VCaP (cell line): ENCODE measurements at regions not wholly inside any gene's neighbourhood (a gene's known extent, or its start where the extent isn't known, plus 50 kb on each side); places are given as distances from the start of the nearest gene placed in this dataset.

Experiments
- H3K27ac ChIP-seq: fragments of 450-650 bp; 2 replicates; pipeline ENCODE4 v1.5.1; 2017
- TF ChIP-seq, protein P1 (sequence below): fragments of 450-650 bp; conservative IDR thresholded peaks from 2 replicates; pipeline ENCODE4 v1.5.1; 2017; ENCODE audit warnings: mild to moderate bottlenecking, moderate library complexity

- no peak overlapping the region for H3K27ac ChIP-seq
- TF ChIP-seq, protein P1, sequence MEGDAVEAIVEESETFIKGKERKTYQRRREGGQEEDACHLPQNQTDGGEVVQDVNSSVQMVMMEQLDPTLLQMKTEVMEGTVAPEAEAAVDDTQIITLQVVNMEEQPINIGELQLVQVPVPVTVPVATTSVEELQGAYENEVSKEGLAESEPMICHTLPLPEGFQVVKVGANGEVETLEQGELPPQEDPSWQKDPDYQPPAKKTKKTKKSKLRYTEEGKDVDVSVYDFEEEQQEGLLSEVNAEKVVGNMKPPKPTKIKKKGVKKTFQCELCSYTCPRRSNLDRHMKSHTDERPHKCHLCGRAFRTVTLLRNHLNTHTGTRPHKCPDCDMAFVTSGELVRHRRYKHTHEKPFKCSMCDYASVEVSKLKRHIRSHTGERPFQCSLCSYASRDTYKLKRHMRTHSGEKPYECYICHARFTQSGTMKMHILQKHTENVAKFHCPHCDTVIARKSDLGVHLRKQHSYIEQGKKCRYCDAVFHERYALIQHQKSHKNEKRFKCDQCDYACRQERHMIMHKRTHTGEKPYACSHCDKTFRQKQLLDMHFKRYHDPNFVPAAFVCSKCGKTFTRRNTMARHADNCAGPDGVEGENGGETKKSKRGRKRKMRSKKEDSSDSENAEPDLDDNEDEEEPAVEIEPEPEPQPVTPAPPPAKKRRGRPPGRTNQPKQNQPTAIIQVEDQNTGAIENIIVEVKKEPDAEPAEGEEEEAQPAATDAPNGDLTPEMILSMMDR: no peak
These were observed 189.2 kb downstream of the URI1 start for GRCh38 chr19:30131246-30131645.

- TF ChIP-seq, protein P1: no peak
These were observed 189.8 kb downstream of the URI1 start for GRCh38 chr19:30131722-30132291.

GRCh38 chr19:30132343-30133075 lies 190.5 kb downstream of the URI1 start:
- H3K27ac ChIP-seq: no peak overlapping the region
- TF ChIP-seq, protein P1: no peak

More at GRCh38 chr19:30131722-30132291, 189.8 kb downstream of the URI1 start:
- no peak overlapping the region for H3K27ac ChIP-seq

DNA sequence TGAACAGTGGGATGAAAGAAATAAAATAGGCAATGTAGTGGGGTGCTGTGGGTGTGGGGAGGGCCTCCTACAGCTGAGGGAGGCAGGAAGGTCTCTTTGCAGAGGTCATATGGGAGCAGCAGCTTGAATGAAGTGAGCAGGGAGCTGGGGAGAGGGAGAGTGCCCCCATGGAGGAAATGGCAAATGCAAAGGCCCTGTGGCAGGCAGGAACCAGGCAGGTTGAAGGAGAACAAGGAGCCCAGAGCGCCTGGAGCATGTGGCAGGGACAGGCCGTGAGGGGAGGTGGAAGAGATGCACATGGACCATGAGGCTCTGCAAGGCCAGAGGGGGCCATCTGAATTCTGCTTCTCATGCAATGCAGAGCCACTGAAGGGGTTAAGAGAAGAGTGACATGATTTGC lies 191.8 kb downstream of the URI1 start:
- H3K27ac ChIP-seq: no peak overlapping the region
- TF ChIP-seq, protein P1: no peak

DNA sequence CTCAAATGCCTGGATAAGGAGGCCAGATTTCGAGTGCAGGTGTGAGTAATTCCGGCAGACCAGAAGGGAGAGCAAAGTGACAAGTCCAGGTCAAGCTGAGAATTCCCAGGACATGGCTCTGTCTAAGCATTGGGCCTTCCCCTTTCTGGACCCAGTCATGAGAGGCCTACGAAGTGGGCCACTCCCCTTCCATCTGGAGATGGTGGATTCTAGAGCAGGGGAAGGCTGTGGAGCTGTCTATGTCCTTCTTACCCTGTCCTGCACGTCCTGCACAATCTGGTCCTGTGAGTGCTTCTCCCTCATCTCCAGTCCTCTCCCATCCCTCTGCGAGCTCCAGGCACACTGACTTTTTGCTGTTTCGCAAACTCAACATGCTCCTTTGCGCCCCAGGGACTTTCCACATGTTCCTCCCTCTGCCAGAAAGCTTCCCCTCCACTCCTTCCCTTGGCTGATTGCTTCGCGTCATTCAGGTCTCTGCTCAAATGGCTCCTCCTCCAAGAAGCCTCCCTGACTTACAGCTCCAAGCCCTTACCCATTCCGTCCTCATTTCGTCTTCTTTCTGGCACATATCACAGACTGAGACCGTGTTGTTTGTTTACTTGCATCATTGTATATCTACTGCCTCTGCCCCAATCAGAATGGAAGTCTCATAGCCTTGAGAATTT lies 193.2 kb downstream of the URI1 start:
- TF ChIP-seq, protein P1: no peak
- H3K27ac ChIP-seq: no peak overlapping the region

GRCh38 chr19:30135797-30136196 lies 193.8 kb downstream of the URI1 start:
- H3K27ac ChIP-seq: no peak overlapping the region
- TF ChIP-seq, protein P1: no peak

DNA sequence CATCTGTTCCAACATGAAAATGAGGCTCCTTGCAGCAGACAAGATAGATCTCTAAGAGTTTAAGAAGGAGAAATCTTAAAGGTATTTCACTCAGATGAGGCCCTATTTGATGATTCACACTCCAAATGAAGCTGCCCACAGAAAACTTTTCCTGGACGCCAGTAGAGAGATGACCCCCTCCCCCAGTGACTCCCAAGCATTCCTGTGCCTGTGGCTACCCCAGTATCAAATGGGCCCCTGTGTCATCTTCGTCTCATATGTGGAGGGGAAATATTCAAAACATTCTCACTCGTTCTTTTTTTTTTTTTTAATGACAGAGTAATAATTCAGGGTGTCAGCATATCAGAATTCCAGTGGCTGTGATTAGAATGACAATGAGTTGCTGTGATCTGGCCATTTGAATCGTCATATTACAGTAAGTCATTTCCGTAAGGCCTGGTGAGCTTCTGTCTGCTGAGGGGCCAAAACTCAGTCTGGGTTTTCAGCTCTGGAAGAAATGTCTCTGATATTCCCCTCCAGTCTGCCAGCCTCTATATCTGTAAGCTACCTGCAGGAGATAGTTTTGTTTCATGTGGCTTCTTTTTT lies 194.7 kb downstream of the URI1 start:
- TF ChIP-seq, protein P1: no peak

More for the DNA sequence above, 194.7 kb downstream of the URI1 start:
- H3K27ac ChIP-seq: no peak overlapping the region
